HEK293T (cell line): ENCODE measurements at regions not wholly inside any gene's neighbourhood (a gene's known extent, or its start where the extent isn't known, plus 50 kb on each side); places are given as distances from the start of the nearest gene placed in this dataset.

Experiments used
- CTCF ChIA-PET: fragments of 350-600 bp; formaldehyde crosslinking; extraction: SDS; loops from one replicate; lab custom pipeline; 2021; ENCODE audit warnings: antibody characterized with exemption, inconsistent platforms; lab: Yijun Ruan, JAX
- POLR2A ChIA-PET: fragments of 350-600 bp; formaldehyde crosslinking; extraction: SDS; loops from one replicate; lab custom pipeline; 2020; ENCODE audit warnings: antibody characterized with exemption, inconsistent platforms; lab: Yijun Ruan, JAX
- DNase-seq: peaks from one replicate; pipeline ENCODE4 v3.0.0; 2012; ENCODE audit warnings: mixed read lengths; ENCODE audit errors: extremely low spot score
- ARNT ChIP-seq: fragments of 450-650 bp; IDR thresholded peaks from 2 replicates; pipeline ENCODE4 v1.6.1; 2017; ENCODE audit warnings: mild to moderate bottlenecking
- BHLHE40 ChIP-seq: fragments of 450-650 bp; IDR thresholded peaks from 2 replicates; pipeline ENCODE4 v1.6.1; 2016; ENCODE audit warnings: mild to moderate bottlenecking, moderate library complexity, borderline replicate concordance
- CTBP1 ChIP-seq: fragments of 450-650 bp; IDR thresholded peaks from 2 replicates; pipeline ENCODE4 v1.6.1; 2016; ENCODE audit warnings: borderline replicate concordance
- ELF4 ChIP-seq: fragments of 450-650 bp; IDR thresholded peaks from 2 replicates; pipeline ENCODE4 v1.6.1; 2017; ENCODE audit warnings: antibody characterized with exemption
- FOXA1 ChIP-seq: fragments of 450-650 bp; IDR thresholded peaks from 2 replicates; pipeline ENCODE4 v1.6.1; 2016; ENCODE audit warnings: mild to moderate bottlenecking
- FOXK2 ChIP-seq: fragments of 450-650 bp; IDR thresholded peaks from 2 replicates; pipeline ENCODE4 v1.6.1; 2016; ENCODE audit warnings: mild to moderate bottlenecking
- FOXM1 ChIP-seq: fragments of 450-650 bp; IDR thresholded peaks from 2 replicates; pipeline ENCODE4 v1.6.1; 2017; ENCODE audit warnings: mild to moderate bottlenecking, borderline replicate concordance
- HDGF ChIP-seq: fragments of 450-650 bp; IDR thresholded peaks from 2 replicates; pipeline ENCODE4 v1.6.1; 2017; ENCODE audit warnings: antibody characterized with exemption, borderline replicate concordance
- L3MBTL2 ChIP-seq: fragments of 450-650 bp; conservative IDR thresholded peaks from 2 replicates; pipeline ENCODE4 v1.6.1; 2016; ENCODE audit warnings: mild to moderate bottlenecking
- LEF1 ChIP-seq: fragments of 450-650 bp; IDR thresholded peaks from 2 replicates; pipeline ENCODE4 v1.6.1; 2017; ENCODE audit warnings: mild to moderate bottlenecking, borderline replicate concordance
- NFRKB ChIP-seq: fragments of 450-650 bp; IDR thresholded peaks from 2 replicates; pipeline ENCODE4 v1.6.1; 2016; ENCODE audit warnings: mild to moderate bottlenecking, moderate library complexity
- PKNOX1 ChIP-seq: fragments of 450-650 bp; IDR thresholded peaks from 2 replicates; pipeline ENCODE4 v1.6.1; 2016
- SP1 ChIP-seq: fragments of 450-650 bp; IDR thresholded peaks from 2 replicates; pipeline ENCODE4 v1.6.1; 2017
- SUZ12 ChIP-seq: fragments of 450-650 bp; IDR thresholded peaks from 2 replicates; pipeline ENCODE4 v1.6.1; 2016; ENCODE audit warnings: mild to moderate bottlenecking
- TARDBP ChIP-seq: fragments of 450-650 bp; IDR thresholded peaks from 2 replicates; pipeline ENCODE4 v1.6.1; 2016
- ZNF384 ChIP-seq: fragments of 450-650 bp; IDR thresholded peaks from 2 replicates; pipeline ENCODE4 v1.6.1; 2016

GRCh38 chr12:97162173-97162572, 255.1 kb downstream of the NEDD1 start:
- no peak for TF ChIP-seq FOXA1
- TF ChIP-seq SUZ12: no peak
- TF ChIP-seq HDGF: no peak
- no peak for TF ChIP-seq ELF4
- no peak for TF ChIP-seq FOXK2
- TF ChIP-seq ARNT: no peak
- TF ChIP-seq PKNOX1: no peak
- TF ChIP-seq CTBP1: no peak
- no peak for TF ChIP-seq L3MBTL2
- no peak for TF ChIP-seq ZNF384
- no peak for TF ChIP-seq TARDBP
- TF ChIP-seq BHLHE40: no peak
- TF ChIP-seq FOXM1: no peak
- POLR2A ChIA-PET: no interaction called here
- DNase-seq: no peak
- CTCF ChIA-PET: no interaction called here

- ChIA-PET CTCF (no interaction called here), POLR2A (no interaction called here)
- TF ChIP-seq SP1 (no peak), ELF4 (no peak)
- no peak for DNase-seq
Measured at GRCh38 chr12:97164936-97165335, 257.9 kb downstream of the NEDD1 start.

DNA sequence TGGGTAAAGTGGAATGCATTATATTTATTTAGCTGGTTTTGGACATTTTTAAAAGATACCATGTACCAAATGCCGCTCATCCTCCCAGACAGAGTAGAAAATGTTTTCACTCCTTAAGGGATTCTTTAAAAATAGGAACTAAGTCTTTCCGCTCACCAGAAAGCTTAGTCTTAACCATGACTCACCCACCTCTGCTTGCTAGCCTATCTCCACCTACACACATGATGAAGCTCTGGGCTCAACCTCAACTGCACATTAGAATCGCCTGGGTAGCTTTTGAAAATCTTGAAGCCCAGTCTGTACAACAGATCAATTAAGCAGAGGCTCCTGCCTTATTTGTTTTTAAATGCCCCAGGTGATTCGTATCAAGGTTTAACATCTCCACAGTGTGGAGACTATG, 260.5 kb downstream of the NEDD1 start:
- DNase-seq: no peak
- TF ChIP-seq TARDBP (no peak), FOXK2 (no peak), BHLHE40 (no peak), LEF1 (no peak), ARNT (no peak), FOXA1 (no peak), CTBP1 (no peak), SP1 (no peak), SUZ12 (no peak), NFRKB (no peak), ELF4 (no peak), PKNOX1 (no peak), ZNF384 (no peak), HDGF (no peak), L3MBTL2 (no peak), FOXM1 (no peak)
- ChIA-PET POLR2A (no interaction called here), CTCF (no interaction called here)

DNA sequence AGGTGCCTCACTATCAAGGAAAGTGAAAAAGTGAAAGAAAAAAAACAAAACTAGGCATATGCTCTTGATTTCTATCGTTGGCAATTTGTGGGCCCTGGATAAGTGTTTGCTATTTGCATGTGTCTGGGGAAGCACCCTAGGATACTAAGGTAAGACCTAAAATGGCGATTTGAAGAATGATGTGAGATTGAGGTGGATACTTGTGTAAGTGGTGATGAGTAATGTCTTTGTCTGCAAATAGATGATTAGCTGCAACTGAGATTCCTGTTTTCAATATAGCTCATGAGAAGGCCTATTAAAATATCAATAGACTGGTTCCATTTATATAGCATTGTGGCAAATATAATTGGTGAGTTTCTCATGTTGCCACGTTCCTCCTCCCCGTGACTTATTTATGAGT, 261.7 kb downstream of the NEDD1 start:
- TF ChIP-seq TARDBP (no peak), ARNT (no peak), LEF1 (no peak), FOXA1 (no peak), FOXK2 (no peak), FOXM1 (no peak), CTBP1 (no peak), PKNOX1 (no peak), ELF4 (no peak), HDGF (no peak), ZNF384 (no peak), SP1 (no peak), SUZ12 (no peak), L3MBTL2 (no peak), NFRKB (no peak), BHLHE40 (no peak)
- no peak for DNase-seq
- CTCF ChIA-PET: no interaction called here
- POLR2A ChIA-PET: no interaction called here

GRCh38 chr12:97169889-97170567, 263.0 kb downstream of the NEDD1 start:
- no peak for DNase-seq
- CTCF ChIA-PET: no interaction called here
- no peak for TF ChIP-seq FOXK2
- TF ChIP-seq FOXA1: no peak
- no peak for TF ChIP-seq BHLHE40
- TF ChIP-seq SUZ12: no peak
- no peak for TF ChIP-seq TARDBP
- TF ChIP-seq ARNT: no peak
- TF ChIP-seq FOXM1: no peak
- TF ChIP-seq CTBP1: no peak
- TF ChIP-seq SP1: no peak
- TF ChIP-seq ZNF384: no peak
- no peak for TF ChIP-seq ELF4
- no peak for TF ChIP-seq HDGF
- TF ChIP-seq NFRKB: no peak
- no peak for TF ChIP-seq PKNOX1
- TF ChIP-seq LEF1: no peak
- POLR2A ChIA-PET: no interaction called here
